H1 (cell line): ENCODE measurements at regions not wholly inside any gene's neighbourhood (a gene's known extent, or its start where the extent isn't known, plus 50 kb on each side); places are given as distances from the start of the nearest gene placed in this dataset.

Experiments used
- BACH1 ChIP-seq: IDR thresholded peaks from 2 replicates; pipeline ENCODE4 v1.6.1; 2012; ENCODE audit warnings: low read length, improper control_type of control experiment
- GTF2F1 ChIP-seq: IDR thresholded peaks from 2 replicates; pipeline ENCODE4 v1.6.1; 2012; ENCODE audit warnings: low read depth, low read length, improper control_type of control experiment, borderline replicate concordance
- KDM5A ChIP-seq: fragments of 200-600 bp; IDR thresholded peaks from 2 replicates; pipeline ENCODE4 v1.7.1; 2012; ENCODE audit warnings: mild to moderate bottlenecking, low read length, inconsistent platforms, mixed read lengths
- RFX5 ChIP-seq: IDR thresholded peaks from 2 replicates; pipeline ENCODE4 v1.6.1; 2011; ENCODE audit warnings: low read depth, low read length, improper control_type of control experiment, borderline replicate concordance
- RNF2 ChIP-seq: fragments of 200-900, 300-1000 bp; sonication (generic); IDR thresholded peaks from 2 replicates; pipeline ENCODE4 v1.7.1; 2016; ENCODE audit warnings: borderline replicate concordance, low read depth, mild to moderate bottlenecking, antibody characterized with exemption, low read length; ENCODE audit not compliant: poor library complexity, severe bottlenecking; ENCODE audit errors: missing control alignments
- SRF ChIP-seq: IDR thresholded peaks from 2 replicates; pipeline ENCODE4 v1.6.1; 2011; ENCODE audit warnings: mild to moderate bottlenecking, low read depth, low read length, moderate library complexity
- YY1 ChIP-seq: IDR thresholded peaks from 2 replicates; pipeline ENCODE4 v1.6.1; 2011; ENCODE audit warnings: low read depth, mild to moderate bottlenecking, low read length
- TF ChIP-seq, protein P1 (sequence below): IDR thresholded peaks from 2 replicates; pipeline ENCODE4 v1.6.1; 2011; ENCODE audit warnings: low read length, improper control_type of control experiment

DNA sequence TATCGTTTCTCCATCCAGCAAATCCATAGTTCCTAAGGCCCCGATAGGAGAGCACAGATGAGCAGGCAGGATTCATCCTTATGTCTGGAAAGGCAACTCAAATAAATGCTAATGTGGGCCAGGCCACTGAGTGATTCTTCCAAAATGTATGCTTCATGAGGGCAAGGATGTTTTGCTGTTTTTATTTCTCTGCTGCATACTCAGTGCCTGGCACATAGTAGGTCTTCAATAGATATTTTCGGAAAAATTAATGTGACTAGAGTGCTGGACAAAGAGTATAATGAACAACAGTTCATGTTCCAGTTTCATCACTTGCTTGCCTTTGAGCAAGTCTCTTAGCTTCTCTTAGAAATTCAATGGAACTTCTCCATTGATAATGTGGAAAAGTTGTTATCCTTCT is 357.7 kb downstream of the PRDM2 start (continued):
- TF ChIP-seq RNF2 (no peak), RFX5 (no peak), KDM5A (no peak), BACH1 (no peak), GTF2F1 (no peak), SRF (no peak), YY1 (no peak)
- TF ChIP-seq, protein P1, sequence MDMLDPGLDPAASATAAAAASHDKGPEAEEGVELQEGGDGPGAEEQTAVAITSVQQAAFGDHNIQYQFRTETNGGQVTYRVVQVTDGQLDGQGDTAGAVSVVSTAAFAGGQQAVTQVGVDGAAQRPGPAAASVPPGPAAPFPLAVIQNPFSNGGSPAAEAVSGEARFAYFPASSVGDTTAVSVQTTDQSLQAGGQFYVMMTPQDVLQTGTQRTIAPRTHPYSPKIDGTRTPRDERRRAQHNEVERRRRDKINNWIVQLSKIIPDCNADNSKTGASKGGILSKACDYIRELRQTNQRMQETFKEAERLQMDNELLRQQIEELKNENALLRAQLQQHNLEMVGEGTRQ: no peak
